ENCODE measurements at regions not wholly inside any gene's neighbourhood (a gene's known extent, or its start where the extent isn't known, plus 50 kb on each side); places are given as distances from the start of the nearest gene placed in this dataset.
A peak's percentile ranks its signal among the peaks of the same experiment; 100 is the strongest.

DNA sequence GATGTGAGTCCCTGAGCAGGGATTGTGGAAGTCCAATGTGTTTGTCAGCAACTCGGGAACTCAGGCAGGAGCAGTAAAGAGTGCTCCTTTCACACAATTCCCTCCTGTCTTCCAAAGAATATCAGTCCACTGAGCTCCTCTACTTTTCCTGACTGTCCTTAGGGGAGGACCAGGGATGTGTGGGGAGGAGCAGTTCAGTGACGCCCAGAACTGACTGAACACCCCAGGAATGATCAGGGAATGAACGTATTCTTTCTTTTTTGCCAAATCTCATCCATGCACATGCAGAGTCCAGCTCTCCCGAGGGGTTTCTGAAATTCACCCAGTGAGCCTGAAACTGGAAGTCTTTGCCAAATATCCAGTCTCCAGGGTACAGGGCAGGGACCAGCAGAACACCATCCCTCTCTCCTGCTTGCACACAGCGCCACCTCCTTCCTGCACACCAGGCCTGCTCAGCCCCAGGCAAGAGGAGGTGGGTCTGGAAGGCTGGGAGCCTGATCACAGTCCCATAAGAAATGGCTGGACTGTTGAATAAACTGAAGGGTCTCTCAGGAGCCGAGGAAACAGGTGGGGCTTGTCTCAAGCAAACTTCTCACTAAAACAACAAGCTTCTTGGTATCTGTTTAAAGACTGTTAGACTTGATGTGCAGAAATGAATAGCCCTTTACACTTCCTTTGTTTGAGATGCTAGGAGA lies 294.7 kb downstream of the C7orf25 start:
- DNase-seq = no peak

DNA sequence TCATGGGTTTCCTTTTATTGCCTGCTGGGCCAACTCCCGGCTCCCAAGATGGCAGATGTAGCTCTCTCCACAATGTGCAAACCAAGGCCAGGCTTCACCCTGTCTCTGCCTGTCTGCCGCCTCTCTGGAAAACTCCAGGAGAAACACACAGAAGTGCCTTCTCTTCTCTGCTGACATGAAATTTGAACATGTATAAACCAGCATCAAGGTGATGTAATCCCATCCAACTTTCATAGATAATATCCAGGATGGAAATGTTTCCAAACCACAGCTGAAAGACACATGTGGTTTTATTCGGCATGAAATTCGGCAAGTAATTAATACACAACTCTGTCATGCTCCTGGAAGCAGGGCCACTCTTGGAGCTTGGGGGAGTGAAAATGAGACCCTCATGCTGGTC lies 297.2 kb downstream of the C7orf25 start:
- DNase-seq = no peak

GRCh38 chr7:42611961-42612360 lies 299.9 kb downstream of the C7orf25 start:
- no peak for DNase-seq

DNA sequence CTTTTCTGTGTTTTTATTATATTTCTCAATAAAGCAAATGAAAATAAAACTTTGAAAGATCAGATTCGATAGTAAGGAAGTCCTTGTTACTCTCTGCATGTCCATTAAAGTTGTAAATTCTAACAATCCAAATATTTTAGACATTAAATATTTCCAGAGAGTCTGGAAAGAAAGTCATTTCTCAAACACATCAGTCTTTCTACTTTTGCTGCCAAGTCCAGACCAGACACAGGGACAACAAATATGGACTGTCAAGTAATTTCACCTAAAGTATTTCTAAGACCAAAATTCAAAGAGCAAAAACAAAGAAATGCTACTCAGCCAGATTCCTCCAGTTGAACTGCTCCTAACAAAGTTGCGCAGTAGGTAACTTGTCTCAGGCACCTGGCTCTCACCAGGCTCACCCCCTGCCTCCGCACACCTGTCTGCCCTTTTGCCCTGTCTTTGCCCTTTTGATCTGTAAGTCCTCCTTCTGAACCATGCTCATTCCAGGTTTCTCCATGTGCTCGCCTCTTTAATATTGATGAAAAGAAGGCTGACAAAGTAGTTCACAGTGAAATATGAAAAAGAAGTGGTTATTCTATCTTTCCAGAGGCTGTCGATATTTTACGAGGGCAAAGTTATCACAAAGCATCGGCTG lies 300.5 kb downstream of the C7orf25 start:
- DNase-seq = no peak

GRCh38 chr7:42606193-42606905 lies 305.5 kb downstream of the C7orf25 start:
- no peak for DNase-seq

DNA sequence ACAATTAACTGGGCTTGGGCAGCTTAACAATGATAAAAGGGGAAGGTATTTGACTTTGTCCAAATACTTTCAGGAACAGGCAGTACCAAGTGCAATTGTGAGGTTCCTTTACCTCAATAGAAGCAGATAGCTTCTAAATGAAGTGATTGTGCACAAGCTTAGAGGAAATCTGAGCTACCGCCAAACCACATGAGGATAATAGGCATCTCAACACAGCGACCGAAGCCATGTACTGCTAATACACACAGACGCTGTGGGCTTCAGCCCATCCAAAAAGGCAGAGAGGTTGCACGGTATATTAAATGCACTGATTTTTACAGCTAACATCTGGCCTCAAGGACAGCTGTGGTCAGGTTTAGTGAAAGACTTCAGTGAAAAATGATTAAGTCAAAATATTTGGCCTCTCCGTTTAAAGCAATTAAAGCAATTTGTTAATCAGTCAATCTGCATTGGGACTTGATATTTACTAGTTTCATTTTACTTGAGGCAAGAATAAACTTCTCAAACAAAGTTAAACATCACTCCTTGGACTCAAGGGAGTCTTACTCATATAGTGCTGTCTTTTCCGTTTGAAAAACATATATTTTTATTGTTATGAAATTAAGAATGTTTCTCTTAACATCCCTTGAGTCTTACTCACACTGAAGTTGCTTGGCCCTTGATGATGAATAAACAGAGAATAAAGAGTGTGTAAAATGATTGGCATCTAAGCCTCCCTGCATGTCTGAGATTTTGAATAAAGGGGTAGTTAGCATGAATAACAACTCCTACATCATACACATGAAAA lies 306.3 kb downstream of the C7orf25 start:
- no peak for DNase-seq

- no peak for DNase-seq
Observed at GRCh38 chr7:42603496-42603895, 308.4 kb downstream of the C7orf25 start.

- DNase-seq = no peak
Observed at GRCh38 chr7:42597300-42597699, 314.6 kb downstream of the C7orf25 start.

DNA sequence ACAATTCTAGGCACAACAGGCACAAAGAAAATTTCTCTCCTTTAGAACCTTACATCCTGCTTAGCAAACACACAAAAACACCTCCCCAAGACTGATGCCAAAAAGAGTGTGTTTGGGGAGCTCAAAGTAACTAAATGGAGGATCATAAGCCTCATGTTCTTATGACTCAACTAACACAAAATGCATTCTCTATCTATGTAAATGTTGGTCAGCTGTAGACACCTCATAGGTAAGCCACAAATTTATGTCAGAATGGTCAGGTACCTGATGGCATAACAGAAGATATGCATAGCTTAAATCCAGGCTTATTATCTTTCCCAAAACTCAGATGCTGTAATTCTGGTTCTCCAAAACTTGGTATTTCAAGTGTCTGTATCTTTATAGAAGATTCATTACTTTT lies 315.1 kb downstream of the C7orf25 start:
- DNase-seq = no peak

- DNase-seq = no peak
Observed at GRCh38 chr7:42593860-42594259, 318.0 kb downstream of the C7orf25 start.

DNA sequence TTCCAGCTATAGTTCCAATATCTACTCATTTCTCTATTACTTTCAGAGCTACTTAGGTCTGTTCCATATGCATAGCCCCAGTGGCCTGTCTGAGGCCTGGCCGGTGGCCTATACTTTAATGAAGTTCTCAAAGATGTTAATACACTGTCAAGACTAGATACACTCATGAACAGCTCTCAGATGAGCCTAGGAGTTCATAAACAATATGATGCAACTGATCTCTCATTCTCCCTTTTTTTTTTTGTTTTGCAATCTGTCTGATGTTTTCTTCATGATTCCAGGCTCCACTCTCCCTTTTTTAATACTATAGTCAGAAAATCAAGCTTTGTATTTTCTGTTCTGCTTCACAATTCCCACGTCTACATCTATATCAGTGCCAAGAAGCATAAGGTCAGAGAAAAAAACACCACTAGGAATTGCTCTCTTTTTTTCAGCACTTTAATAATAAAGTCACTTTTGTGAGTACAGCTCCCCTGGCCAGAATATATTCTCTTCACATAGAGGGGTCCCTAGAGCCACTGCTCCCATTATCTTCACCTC lies 321.0 kb downstream of the C7orf25 start:
- DNase-seq = no peak

- no peak for DNase-seq
Observed at GRCh38 chr7:42588876-42589275, 323.0 kb downstream of the C7orf25 start.

DNA sequence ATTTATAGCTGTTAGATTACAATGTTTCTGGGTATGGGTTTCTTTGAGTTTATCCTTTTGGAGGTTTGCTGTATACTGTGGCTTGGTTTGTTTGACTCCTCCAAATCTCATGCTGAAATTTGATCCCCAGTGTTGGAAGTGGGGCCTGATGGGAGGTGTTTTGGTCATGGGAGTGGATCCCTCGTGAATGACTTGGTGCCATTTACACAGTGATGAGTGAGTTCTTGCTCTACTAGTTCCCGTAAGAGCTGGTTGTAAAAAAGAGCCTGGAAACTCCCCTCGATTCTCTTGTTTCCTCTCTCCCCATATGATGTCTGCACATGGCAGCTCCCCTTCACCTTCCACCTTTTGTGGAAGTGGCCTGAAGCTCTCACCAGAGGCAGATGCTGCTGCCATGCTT lies 324.1 kb downstream of the C7orf25 start:
- no peak for DNase-seq

GRCh38 chr7:42580061-42580460 lies 331.8 kb downstream of the C7orf25 start:
- DNase-seq = no peak

GRCh38 chr7:42575171-42575570 lies 336.7 kb downstream of the C7orf25 start:
- DNase-seq = no peak

GRCh38 chr7:42574685-42575084 lies 337.2 kb downstream of the C7orf25 start:
- peak; percentile 3 for DNase-seq

DNA sequence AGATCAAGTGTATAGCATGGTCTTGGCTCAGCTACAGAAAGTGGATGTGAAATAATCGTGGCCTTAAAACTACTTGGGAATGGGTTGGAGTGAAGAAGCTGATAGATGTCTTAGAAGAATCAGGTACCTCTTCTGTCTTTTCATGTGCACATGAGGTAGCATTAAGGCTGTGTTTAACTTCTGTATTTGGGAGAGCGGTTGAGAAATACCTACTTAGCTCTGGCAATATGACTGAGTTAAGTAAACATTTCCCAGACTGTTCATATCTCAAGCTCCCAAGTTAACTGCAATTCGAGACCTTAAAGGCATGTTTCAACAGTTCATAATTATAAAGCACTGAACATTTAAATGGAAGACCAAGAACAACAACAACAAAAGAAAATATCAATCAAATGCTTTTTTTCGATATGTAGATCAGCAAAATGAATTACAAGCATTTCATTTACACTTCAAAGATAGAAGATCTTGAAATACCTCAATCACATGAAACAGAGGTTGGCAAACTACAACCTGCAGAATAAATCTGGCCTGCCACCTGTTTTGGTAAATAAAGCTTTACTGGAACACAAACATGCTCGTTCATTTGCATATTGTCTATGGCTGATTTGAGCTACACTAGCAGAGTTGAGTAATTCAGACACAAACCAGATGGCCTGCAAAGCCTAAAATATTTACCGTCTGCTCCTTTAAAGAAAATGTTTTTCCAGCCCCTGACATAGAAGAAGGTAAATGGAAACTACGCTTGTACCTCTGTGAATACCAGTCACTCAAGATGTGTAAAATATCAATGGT lies 337.1 kb upstream of the GLI3 start:
- no peak for DNase-seq

DNA sequence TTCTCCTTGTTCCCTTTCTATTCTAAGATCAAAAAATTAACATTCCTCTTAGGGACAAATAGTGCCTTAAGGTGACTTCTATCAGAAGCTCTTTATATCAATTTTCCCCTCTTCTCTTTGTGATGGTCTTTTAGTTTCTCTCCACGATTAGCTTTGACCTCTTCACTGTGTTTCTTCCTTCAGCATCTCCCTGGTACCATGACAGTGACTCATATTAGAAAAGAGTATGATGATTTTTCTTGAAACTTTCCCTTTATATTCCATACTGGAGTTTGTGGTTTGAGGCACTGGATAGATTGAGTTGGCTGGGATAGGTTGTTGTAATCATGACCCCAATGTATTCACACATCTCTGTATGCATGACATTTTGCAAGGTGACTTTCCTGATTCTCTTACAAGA lies 335.6 kb upstream of the GLI3 start:
- DNase-seq = no peak

- DNase-seq = no peak
Observed at GRCh38 chr7:42572056-42572455, 335.0 kb upstream of the GLI3 start.

DNA sequence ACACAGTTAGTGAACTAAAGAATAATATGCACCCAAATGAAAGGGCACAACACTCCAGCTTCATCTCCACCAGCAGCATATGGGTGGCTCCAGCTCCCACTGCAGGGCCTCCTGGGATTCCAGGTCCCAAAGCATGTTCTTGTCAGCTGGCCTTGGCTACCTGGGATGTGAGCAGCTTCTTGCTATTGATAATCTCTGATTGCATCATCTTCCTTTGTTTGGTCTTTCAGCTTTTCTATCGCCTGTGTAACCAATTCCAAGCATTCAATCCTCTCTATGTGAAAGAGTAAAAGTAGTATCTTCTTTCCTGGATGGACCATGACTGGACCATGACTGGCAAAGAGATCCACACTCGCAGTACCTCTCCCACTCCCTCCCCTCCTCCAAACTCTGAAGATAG lies 333.9 kb upstream of the GLI3 start:
- no peak for DNase-seq

DNA sequence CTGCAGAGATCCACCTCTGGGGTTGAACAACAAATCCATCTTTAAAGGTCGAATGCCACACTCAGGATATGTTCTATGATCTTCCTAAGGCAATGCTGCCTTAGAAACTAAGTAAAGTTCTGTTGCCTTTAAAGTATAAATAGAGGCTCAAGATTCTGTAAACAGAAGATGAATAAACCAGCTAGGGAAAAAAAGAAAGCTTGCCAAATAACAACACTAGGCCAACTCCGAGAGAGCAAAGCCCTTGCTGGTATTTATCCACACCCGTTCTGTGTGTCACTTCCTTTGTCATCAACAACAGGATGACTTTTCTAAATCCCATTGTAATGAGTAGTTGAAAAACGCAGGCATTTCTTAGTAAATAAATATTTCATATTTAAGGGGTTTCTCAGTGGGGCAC lies 330.0 kb upstream of the GLI3 start:
- no peak for DNase-seq

GRCh38 chr7:42561797-42562196 lies 324.8 kb upstream of the GLI3 start:
- no peak for DNase-seq

All from EL (cell line).